Activated CD4-positive, alpha-beta memory T cell treated with anti-CD3 and anti-CD28 coated beads, Interleukin-2, amount 10 ng/mL, durations not matched to agents 7 days and 5 days (primary cell): ENCODE measurements at regions not wholly inside any gene's neighbourhood (a gene's known extent, or its start where the extent isn't known, plus 50 kb on each side); places are given as distances from the start of the nearest gene placed in this dataset.

Experiments
- CTCF ChIA-PET: fragments of 350-600 bp; sonication (Branson Sonifier 250); formaldehyde crosslinking; loops from one replicate; lab custom pipeline; 2021; ENCODE audit warnings: antibody characterized with exemption, inconsistent platforms; lab: Charles Lee
- POLR2A ChIA-PET: fragments of 350-600 bp; sonication (Branson Sonifier 250); formaldehyde crosslinking; loops from one replicate; lab custom pipeline; 2021; ENCODE audit warnings: antibody characterized with exemption; lab: Charles Lee
- DNase-seq: peaks from one replicate; pipeline ENCODE4 v3.0.0-alpha.2; 2020
- H3K27ac Mint-ChIP-seq: one replicate; pipeline ENCODE4 v1.8.0; 2021; ENCODE audit warnings: mild to moderate bottlenecking, mixed read lengths
- H3K27me3 Mint-ChIP-seq: one replicate; pipeline ENCODE4 v1.8.0; 2021; ENCODE audit warnings: mixed read lengths
- H3K36me3 Mint-ChIP-seq: one replicate; pipeline ENCODE4 v1.8.0; 2021; ENCODE audit warnings: low read depth, mixed read lengths
- H3K4me1 Mint-ChIP-seq: one replicate; pipeline ENCODE4 v1.8.0; 2021; ENCODE audit warnings: mixed read lengths
- H3K4me3 Mint-ChIP-seq: one replicate; pipeline ENCODE4 v1.8.0; 2021; ENCODE audit warnings: mild to moderate bottlenecking, mixed read lengths
- H3K9me3 Mint-ChIP-seq: one replicate; pipeline ENCODE4 v1.8.0; 2021; ENCODE audit warnings: mixed read lengths

DNA sequence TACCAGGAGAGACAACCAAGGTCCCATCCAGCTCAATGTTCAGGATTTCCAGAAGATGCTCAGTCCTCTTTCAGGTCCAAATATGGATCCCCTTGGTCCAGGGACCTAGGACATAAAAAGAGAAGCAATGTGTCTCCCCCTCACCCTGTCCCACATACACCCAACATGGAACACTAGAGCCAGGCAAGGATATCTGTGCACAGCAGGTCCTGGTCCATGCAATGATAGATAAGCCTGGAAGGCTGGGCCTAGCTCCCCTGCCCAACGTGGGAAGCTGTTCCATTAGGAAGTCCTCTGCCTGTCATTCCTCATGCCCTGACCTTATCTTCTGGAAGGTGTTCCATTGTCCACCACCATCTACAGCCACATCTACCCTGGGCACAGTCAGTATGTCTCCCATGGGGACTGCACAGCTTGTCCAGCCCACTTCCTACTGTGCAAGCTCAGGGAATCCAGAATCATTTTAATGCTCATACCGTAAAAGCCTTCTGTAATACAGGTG lies 1434.8 kb downstream of the TBC1D22A start:
- DNase-seq, result no peak
- POLR2A ChIA-PET, result no interaction called here
- H3K9me3 Mint-ChIP-seq, result peaks cover 9% of the 10 kb centered on the region
- CTCF ChIA-PET, result no interaction called here
- H3K4me1 Mint-ChIP-seq, result no peaks in the 10 kb centered on the region
- H3K27ac Mint-ChIP-seq, result no peak overlapping the region
- H3K27me3 Mint-ChIP-seq, result peaks cover 2% of the 10 kb centered on the region
- no peaks in the 10 kb centered on the region for H3K36me3 Mint-ChIP-seq
- no peak overlapping the region for H3K4me3 Mint-ChIP-seq

DNA sequence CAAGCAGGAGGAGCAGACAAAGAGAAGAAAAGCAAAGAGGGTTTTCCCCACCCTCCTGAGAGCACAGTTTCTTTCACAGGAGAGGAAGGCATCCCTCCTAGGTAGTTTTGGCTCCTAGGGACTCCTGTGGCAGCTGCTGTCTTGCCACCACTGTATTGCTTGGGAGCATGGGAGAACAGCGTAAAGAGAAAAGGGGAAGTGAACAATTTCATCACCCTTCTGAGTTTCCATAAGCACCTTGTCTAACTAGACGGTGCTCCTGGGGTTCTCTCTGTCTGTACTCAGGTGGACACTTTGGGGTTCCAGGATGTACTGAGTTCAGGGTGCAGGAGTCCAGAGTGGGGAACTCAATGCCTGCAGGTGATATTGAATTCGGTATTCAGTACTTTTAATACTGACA lies 1430.5 kb downstream of the TBC1D22A start:
- no peaks in the 10 kb centered on the region for H3K36me3 Mint-ChIP-seq
- DNase-seq, result no peak
- no peak overlapping the region for H3K4me3 Mint-ChIP-seq
- peaks cover 12% of the 10 kb centered on the region for H3K9me3 Mint-ChIP-seq
- peaks cover 6% of the 10 kb centered on the region for H3K27me3 Mint-ChIP-seq
- ChIA-PET CTCF (no interaction called here), POLR2A (no interaction called here)
- H3K27ac Mint-ChIP-seq, result no peak overlapping the region
- H3K4me1 Mint-ChIP-seq, result no peaks in the 10 kb centered on the region

DNA sequence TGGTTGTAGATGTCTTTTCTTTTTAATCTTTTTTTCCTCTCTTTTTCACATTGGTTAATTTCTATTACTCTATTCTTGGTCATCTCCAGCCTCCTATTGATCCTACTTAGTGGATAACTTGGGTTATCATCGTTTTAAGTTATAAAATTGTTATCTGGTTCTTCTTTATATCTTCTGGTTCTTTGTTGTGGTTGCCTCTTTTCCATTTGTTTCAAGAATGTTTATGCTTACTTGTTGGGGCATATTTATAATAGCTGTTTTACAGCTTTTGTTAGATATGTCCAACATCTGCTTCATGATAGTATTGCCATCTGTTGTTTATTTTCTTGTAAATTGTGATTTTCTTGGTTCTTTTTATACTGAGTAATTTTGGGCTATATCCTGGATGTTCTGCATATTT lies 1429.6 kb downstream of the TBC1D22A start:
- Mint-ChIP-seq H3K9me3 (peaks cover 12% of the 10 kb centered on the region), H3K36me3 (no peaks in the 10 kb centered on the region), H3K4me3 (no peak overlapping the region), H3K27me3 (peaks cover 6% of the 10 kb centered on the region), H3K27ac (no peak overlapping the region), H3K4me1 (no peaks in the 10 kb centered on the region)
- CTCF ChIA-PET, result no interaction called here
- DNase-seq, result no peak
- POLR2A ChIA-PET, result no interaction called here

DNA sequence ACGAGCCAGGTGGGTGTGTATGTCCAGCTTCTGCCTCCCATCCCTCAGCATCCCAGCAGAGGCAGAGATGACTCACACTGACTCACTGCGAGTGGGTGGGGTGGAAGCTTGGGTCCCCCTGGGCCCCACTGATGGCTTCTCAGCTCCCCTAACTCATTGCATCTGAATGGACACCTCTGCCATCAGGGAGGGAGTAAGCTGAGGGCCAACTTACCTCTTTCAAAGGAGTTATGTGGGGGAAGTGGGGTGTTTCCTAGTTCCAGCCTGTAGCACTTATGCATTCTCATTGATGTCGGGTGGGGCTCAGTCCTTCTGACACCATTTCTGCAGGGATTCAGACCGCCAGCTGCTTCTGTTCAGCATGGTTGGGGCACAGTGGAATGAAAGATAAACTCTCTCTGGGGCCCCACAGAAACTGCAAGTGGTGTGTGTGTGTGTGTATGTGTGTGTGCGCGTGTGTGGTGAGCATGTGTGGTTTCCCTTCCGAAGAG lies 1425.8 kb downstream of the TBC1D22A start:
- Mint-ChIP-seq H3K9me3 (peaks cover 3% of the 10 kb centered on the region), H3K4me3 (no peak overlapping the region), H3K27me3 (peaks cover 6% of the 10 kb centered on the region), H3K36me3 (no peaks in the 10 kb centered on the region), H3K27ac (no peak overlapping the region), H3K4me1 (no peaks in the 10 kb centered on the region)
- POLR2A ChIA-PET, result no interaction called here
- CTCF ChIA-PET, result no interaction called here
- DNase-seq, result no peak

DNA sequence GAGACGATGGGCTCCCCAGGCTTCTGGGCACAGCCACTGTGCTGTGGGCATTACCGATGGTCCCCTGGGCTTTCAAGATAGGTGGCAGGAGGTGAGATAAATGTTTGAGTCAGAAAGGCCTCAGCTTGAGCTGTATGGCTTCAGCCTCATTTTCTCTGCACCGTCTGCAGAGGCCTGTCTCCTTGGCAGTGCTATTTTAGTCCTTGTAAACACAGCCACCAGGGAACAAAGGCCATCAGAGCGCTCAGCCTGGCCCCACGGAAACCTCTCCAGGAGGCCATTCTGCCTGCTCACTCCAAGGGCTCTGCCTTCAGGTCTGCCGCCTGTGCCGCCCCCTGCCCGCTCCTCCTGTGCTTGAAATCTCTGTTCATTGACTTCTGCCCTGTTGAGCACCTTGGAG lies 1424.9 kb downstream of the TBC1D22A start:
- ChIA-PET CTCF (no interaction called here), POLR2A (no interaction called here)
- no peak for DNase-seq
- no peaks in the 10 kb centered on the region for H3K4me1 Mint-ChIP-seq
- peaks cover 4% of the 10 kb centered on the region for H3K27me3 Mint-ChIP-seq
- peaks cover 3% of the 10 kb centered on the region for H3K9me3 Mint-ChIP-seq
- no peak overlapping the region for H3K4me3 Mint-ChIP-seq
- H3K36me3 Mint-ChIP-seq, result no peaks in the 10 kb centered on the region
- no peak overlapping the region for H3K27ac Mint-ChIP-seq

DNA sequence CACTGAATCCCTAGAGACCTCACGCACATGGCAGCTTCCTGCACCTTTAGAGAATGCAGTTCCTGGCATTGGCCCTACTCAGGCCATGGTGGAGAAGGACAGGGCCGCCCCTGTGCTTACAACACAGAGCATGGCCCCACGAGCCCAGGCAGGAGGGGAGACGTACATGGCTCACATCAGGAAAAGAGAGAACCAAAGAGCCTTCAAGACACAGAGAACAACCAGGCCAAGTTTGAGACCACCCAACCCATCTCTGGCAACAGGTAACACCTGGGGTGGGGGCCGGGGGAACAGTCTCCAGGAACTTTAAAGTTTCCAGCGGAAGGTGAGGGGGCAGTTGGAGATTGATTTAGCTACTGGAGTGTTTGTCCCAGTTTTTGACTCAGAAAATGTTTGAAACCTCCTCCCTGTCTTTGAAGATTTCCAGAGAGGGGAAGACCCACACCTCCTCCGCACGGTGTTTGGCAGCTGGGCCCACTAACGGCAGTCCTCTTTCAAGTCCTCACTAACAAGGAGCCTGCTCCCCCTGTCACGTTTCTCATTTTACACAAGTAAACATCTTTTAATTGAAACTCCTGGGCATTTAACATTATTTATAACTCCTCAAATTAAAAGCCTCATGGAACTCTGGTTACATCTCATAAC lies 1423.8 kb downstream of the TBC1D22A start:
- Mint-ChIP-seq H3K9me3 (no peaks in the 10 kb centered on the region), H3K36me3 (no peaks in the 10 kb centered on the region), H3K27ac (no peak overlapping the region), H3K4me3 (no peak overlapping the region), H3K4me1 (no peaks in the 10 kb centered on the region), H3K27me3 (no peaks in the 10 kb centered on the region)
- no peak for DNase-seq
- ChIA-PET CTCF (no interaction called here), POLR2A (no interaction called here)

DNA sequence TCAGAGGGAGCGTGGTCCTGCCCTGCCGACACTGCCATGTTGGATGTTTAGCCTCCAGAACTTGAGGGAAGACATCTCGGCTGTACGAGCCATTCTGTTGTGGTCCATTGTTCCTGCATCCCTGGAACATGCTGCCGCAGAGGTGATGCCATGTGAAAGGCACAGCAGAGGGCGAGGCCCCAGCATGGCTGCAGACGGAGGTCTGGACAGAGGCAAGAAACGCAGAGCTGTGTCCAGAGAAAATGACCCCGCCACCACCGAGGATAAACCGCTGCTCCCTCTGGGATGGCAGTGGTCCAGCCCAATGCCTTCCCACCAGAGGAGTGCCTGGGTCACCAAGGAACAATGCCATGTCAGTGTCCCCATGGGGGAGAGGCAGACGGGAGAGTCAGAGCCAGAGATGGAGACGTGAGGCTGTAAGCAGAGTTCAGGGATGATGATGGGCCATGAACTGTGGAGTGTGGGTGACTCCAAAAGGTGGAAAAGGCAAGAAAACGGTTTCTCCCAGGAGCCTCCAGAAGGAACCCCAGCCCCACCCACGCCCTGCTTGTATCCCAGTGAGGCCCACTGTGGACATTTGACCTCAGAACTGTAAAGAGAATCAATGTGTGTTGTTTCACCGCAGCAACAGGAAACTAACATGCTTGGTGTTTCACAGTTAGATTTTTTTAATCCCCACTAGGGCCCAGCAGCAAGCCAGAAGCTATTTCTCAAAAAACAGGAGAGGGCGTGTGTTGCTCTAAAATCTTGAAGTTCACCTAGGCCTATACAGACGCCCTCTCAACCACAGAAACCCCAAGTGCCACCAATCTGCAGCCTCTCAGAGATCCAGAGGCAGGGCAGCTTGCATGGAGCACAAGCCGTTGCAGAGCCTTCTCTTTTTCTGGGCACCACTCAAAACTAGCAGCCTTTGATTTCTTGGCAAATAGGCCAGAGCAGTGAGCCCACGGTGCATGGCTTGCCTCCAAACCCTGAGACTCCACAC lies 1422.9 kb downstream of the TBC1D22A start:
- no peak overlapping the region for H3K4me3 Mint-ChIP-seq
- H3K4me1 Mint-ChIP-seq, result no peaks in the 10 kb centered on the region
- H3K27me3 Mint-ChIP-seq, result no peaks in the 10 kb centered on the region
- no peak overlapping the region for H3K27ac Mint-ChIP-seq
- CTCF ChIA-PET, result no interaction called here
- DNase-seq, result no peak
- no peaks in the 10 kb centered on the region for H3K9me3 Mint-ChIP-seq
- H3K36me3 Mint-ChIP-seq, result no peaks in the 10 kb centered on the region
- POLR2A ChIA-PET, result no interaction called here

DNA sequence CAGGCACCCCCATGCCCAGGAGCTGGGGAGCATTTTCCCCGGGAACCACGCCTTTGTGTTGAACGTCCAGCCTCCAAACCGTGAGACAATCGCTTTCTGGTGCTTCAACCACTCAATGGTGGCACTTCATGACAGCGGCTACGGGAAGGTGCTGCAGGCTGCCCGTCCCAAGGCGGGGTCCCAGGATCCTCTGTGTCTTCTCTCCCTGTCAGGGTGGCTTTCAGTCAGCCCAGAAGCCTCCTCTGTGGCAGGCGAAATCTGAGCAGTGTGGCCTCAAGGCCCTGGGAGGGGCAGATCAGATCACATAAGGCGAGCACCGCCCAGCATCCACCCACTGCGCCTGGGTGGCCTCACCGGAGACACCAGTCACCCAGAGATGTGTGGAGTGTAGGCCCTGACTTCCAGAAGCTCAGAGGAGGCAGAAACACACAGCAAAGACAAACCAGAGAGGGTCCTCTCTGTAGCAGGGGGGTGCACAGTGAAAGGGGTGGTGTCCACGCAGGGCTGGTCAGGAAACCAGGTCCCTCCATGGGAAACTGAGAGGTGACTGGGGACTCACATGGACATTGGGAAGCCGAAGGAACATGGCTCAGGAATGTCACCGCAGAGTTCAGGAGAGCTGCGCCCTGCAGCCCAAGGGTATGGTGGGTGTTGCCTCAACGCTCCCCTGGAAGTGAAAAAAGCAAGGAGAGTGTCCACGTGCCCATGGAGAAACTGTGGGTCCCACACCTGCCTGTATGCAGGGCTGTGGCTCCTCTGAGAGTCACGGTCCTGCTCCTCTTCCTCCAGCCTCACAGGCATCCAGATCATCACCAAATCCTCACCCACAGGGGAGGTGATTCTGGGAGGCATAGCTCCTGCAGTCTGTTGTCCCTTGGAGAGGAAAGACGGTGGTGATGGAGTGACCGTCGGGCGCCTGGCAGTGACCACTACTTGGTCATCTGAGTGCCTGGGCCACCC lies 1420.7 kb downstream of the TBC1D22A start:
- H3K9me3 Mint-ChIP-seq, result no peaks in the 10 kb centered on the region
- no peaks in the 10 kb centered on the region for H3K36me3 Mint-ChIP-seq
- H3K4me1 Mint-ChIP-seq, result no peaks in the 10 kb centered on the region
- POLR2A ChIA-PET, result no interaction called here
- no peaks in the 10 kb centered on the region for H3K27me3 Mint-ChIP-seq
- CTCF ChIA-PET, result no interaction called here
- DNase-seq, result no peak
- no peak overlapping the region for H3K4me3 Mint-ChIP-seq
- H3K27ac Mint-ChIP-seq, result no peak overlapping the region

DNA sequence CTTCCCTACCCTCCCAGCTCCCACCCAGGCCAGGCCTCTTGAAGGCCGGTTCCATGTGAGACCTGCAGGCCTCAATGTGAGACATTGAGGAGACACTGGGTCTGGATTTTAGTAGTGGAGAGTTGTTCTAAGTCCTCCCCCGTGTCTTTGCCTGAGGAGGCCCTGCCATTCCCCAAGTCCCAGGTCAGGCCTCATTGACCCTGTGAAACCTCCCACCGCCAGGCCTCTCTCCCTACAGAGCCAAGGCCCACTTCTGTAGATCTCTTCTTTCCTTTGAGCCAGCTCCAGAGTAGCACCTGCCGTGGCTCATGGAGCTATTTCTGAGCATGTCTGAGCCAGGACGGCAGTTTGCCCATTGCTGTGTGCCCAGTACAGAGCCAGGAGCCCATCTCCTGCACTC lies 1419.6 kb downstream of the TBC1D22A start:
- H3K4me3 Mint-ChIP-seq, result no peak overlapping the region
- H3K27me3 Mint-ChIP-seq, result no peaks in the 10 kb centered on the region
- CTCF ChIA-PET, result no interaction called here
- no peaks in the 10 kb centered on the region for H3K9me3 Mint-ChIP-seq
- POLR2A ChIA-PET, result no interaction called here
- no peak overlapping the region for H3K27ac Mint-ChIP-seq
- no peaks in the 10 kb centered on the region for H3K4me1 Mint-ChIP-seq
- no peaks in the 10 kb centered on the region for H3K36me3 Mint-ChIP-seq
- DNase-seq, result no peak

DNA sequence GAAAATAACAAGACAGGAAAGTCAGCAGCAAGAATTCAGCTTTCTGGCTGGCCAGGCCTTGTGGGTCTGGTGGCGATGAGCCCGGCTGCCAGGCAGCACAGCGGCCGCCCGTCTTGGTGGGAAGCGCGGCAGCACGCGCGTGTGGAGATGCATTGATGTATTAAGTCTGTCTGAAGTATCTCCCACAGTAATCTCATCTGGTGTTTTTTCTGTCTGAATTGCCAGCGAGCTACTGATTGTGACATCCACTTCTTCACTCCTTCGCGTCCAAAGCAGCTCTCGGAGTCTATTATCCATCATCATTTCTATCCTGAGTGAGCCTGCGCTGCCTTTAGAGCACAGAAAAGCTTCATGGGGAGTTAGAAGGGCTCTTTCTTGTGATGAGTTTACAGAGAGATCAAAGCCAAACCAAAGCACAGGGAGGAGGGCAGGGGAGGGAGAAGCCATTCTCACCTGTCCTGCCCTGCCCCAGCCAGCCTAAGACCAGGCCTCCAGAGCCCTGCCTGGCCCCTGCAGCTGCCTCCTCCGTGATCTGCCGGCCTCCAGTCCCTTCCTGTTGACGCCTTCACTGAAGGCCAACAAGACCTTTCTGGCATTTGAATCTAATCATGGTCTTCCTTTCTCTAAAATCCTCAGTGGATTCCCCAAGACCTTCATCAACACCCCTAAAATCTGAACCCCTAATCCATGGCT lies 1419.0 kb downstream of the TBC1D22A start:
- no peak for DNase-seq
- Mint-ChIP-seq H3K27ac (no peak overlapping the region), H3K4me3 (no peak overlapping the region), H3K36me3 (no peaks in the 10 kb centered on the region), H3K27me3 (no peaks in the 10 kb centered on the region), H3K9me3 (no peaks in the 10 kb centered on the region), H3K4me1 (no peaks in the 10 kb centered on the region)
- POLR2A ChIA-PET, result no interaction called here
- CTCF ChIA-PET, result no interaction called here

DNA sequence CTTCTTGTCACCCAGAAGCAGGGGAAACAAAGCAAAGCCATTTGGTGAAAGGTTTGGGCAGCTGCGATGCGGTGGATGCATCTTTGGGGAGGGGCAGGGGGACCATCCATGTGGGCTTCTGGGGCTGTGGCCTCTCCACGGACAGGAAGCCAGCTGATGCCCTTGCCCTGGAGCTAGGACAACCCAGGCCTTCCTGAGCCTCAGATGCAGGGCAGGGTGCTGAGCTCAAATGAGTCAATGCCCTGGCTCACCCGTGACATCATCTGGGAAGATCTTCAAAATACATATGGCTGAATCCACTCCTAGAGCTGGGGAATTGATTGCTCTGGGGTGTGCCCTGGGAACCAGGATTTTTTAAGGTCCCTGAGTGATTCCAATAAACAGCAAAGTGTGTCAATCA lies 1418.2 kb downstream of the TBC1D22A start:
- ChIA-PET POLR2A (no interaction called here), CTCF (no interaction called here)
- H3K9me3 Mint-ChIP-seq, result no peaks in the 10 kb centered on the region
- no peak overlapping the region for H3K27ac Mint-ChIP-seq
- H3K4me1 Mint-ChIP-seq, result no peaks in the 10 kb centered on the region
- H3K4me3 Mint-ChIP-seq, result no peak overlapping the region
- no peak for DNase-seq
- no peaks in the 10 kb centered on the region for H3K27me3 Mint-ChIP-seq
- no peaks in the 10 kb centered on the region for H3K36me3 Mint-ChIP-seq
